ENCODE measurements at regions not wholly inside any gene's neighbourhood (a gene's known extent, or its start where the extent isn't known, plus 50 kb on each side); places are given as distances from the start of the nearest gene placed in this dataset.
"Not testable (repeated sequence)": the region's sequence is repeated elsewhere in the genome, so short reads cannot be mapped to it uniquely, and the experiment has no call there.

GRCh38 chr4:177957596-177958360 is 515.5 kb upstream of the AGA start:
- DNase-seq, result no peak

- no peak for DNase-seq
These were observed 518.3 kb upstream of the AGA start for GRCh38 chr4:177960566-177960965.

- DNase-seq, result no peak
These were observed 519.6 kb upstream of the AGA start for GRCh38 chr4:177961761-177962380.

- DNase-seq, result no peak
These were observed 521.8 kb upstream of the AGA start for GRCh38 chr4:177964061-177964460.

- DNase-seq, result no peak
These were observed 522.5 kb upstream of the AGA start for GRCh38 chr4:177964693-177965168.

GRCh38 chr4:177967328-177967727 is 525.1 kb upstream of the AGA start:
- DNase-seq, result no peak

- no peak for DNase-seq
These were observed 526.7 kb upstream of the AGA start for GRCh38 chr4:177968817-177969442.

- no peak for DNase-seq
These were observed 532.2 kb upstream of the AGA start for GRCh38 chr4:177974461-177974860.

GRCh38 chr4:177975315-177975987 is 533.2 kb upstream of the AGA start:
- no peak for DNase-seq

GRCh38 chr4:177986236-177986635 is 544.0 kb upstream of the AGA start:
- DNase-seq, result no peak

- DNase-seq, result no peak
These were observed 545.7 kb upstream of the AGA start for GRCh38 chr4:177987896-177988295.

GRCh38 chr4:177989503-177990201 is 547.4 kb upstream of the AGA start:
- no peak for DNase-seq

- no peak for DNase-seq
These were observed 560.9 kb upstream of the AGA start for GRCh38 chr4:178003098-178003657.

- DNase-seq, result no peak
These were observed 568.4 kb upstream of the AGA start for GRCh38 chr4:178010596-178010995.

GRCh38 chr4:178015046-178015445 is 572.8 kb upstream of the AGA start:
- DNase-seq, result not testable (repeated sequence)

- DNase-seq, result no peak
These were observed 584.8 kb upstream of the AGA start for GRCh38 chr4:178026999-178027398.

GRCh38 chr4:178027796-178028195 is 585.6 kb upstream of the AGA start:
- no peak for DNase-seq

GRCh38 chr4:178028481-178028880 is 586.2 kb upstream of the AGA start:
- no peak for DNase-seq

GRCh38 chr4:178037459-178038214 is 595.4 kb upstream of the AGA start:
- no peak for DNase-seq

- no peak for DNase-seq
These were observed 614.8 kb upstream of the AGA start for GRCh38 chr4:178056996-178057395.

- DNase-seq, result no peak
These were observed 621.3 kb upstream of the AGA start for GRCh38 chr4:178063568-178063967.

Data from DMS79 (cell line).